ENCODE measurements at regions not wholly inside any gene's neighbourhood (a gene's known extent, or its start where the extent isn't known, plus 50 kb on each side); places are given as distances from the start of the nearest gene placed in this dataset.

- H3K27me3 Mint-ChIP-seq (ENCODE audit: low read depth): no peaks in the 10 kb centered on the region; the same call in 1 of the 2 replicates
- POLR2A ChIA-PET: no interaction called here
- H3K36me3 Mint-ChIP-seq: no peaks in the 10 kb centered on the region
- H3K4me3 Mint-ChIP-seq: no peak overlapping the region
- H3K27ac Mint-ChIP-seq: no peak overlapping the region
- H3K4me1 Mint-ChIP-seq: no peaks in the 10 kb centered on the region
- CTCF ChIA-PET: no interaction called here
- no peak for ATAC-seq
- TF ChIP-seq PRRX2 (CRISPR knock-in tag; IDR thresholded peaks at IDR 0.05) (no peak), ZNF425 (CRISPR knock-in tag; conservative IDR thresholded peaks at IDR 0.05) (no peak), FOXJ3 (CRISPR knock-in tag; IDR thresholded peaks at IDR 0.05; ENCODE audit: borderline replicate concordance) (no peak), ZNF219 (CRISPR knock-in tag; IDR thresholded peaks at IDR 0.05; ENCODE audit: borderline replicate concordance) (no peak), SP1 (CRISPR knock-in tag; conservative IDR thresholded peaks at IDR 0.05) (no peak), KAT7 (CRISPR knock-in tag; IDR thresholded peaks at IDR 0.05; ENCODE audit: borderline replicate concordance) (no peak), NR3C1 (CRISPR knock-in tag; conservative IDR thresholded peaks at IDR 0.05; ENCODE audit: low read depth) (no peak), ZNF396 (CRISPR knock-in tag; IDR thresholded peaks at IDR 0.05; ENCODE audit: borderline replicate concordance) (no peak), ZNF263 (CRISPR knock-in tag; IDR thresholded peaks at IDR 0.05; ENCODE audit: low read depth) (no peak), PRDM15 (CRISPR knock-in tag; IDR thresholded peaks at IDR 0.05) (no peak), ETV6 (CRISPR knock-in tag; IDR thresholded peaks at IDR 0.05) (no peak), CDX4 (CRISPR knock-in tag; IDR thresholded peaks at IDR 0.05; ENCODE audit: borderline replicate concordance) (no peak), NFE2L1 (CRISPR knock-in tag; IDR thresholded peaks at IDR 0.05) (no peak), EMX1 (CRISPR knock-in tag; IDR thresholded peaks at IDR 0.05) (no peak)
- TF ChIP-seq, protein P1, sequence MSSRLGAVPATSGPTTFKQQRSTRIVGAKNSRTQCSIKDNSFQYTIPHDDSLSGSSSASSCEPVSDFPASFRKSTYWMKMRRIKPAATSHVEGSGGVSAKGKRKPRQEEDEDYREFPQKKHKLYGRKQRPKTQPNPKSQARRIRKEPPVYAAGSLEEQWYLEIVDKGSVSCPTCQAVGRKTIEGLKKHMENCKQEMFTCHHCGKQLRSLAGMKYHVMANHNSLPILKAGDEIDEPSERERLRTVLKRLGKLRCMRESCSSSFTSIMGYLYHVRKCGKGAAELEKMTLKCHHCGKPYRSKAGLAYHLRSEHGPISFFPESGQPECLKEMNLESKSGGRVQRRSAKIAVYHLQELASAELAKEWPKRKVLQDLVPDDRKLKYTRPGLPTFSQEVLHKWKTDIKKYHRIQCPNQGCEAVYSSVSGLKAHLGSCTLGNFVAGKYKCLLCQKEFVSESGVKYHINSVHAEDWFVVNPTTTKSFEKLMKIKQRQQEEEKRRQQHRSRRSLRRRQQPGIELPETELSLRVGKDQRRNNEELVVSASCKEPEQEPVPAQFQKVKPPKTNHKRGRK (CRISPR knock-in tag; IDR thresholded peaks at IDR 0.05; ENCODE audit: borderline replicate concordance): no peak
- TF ChIP-seq, protein P2, sequence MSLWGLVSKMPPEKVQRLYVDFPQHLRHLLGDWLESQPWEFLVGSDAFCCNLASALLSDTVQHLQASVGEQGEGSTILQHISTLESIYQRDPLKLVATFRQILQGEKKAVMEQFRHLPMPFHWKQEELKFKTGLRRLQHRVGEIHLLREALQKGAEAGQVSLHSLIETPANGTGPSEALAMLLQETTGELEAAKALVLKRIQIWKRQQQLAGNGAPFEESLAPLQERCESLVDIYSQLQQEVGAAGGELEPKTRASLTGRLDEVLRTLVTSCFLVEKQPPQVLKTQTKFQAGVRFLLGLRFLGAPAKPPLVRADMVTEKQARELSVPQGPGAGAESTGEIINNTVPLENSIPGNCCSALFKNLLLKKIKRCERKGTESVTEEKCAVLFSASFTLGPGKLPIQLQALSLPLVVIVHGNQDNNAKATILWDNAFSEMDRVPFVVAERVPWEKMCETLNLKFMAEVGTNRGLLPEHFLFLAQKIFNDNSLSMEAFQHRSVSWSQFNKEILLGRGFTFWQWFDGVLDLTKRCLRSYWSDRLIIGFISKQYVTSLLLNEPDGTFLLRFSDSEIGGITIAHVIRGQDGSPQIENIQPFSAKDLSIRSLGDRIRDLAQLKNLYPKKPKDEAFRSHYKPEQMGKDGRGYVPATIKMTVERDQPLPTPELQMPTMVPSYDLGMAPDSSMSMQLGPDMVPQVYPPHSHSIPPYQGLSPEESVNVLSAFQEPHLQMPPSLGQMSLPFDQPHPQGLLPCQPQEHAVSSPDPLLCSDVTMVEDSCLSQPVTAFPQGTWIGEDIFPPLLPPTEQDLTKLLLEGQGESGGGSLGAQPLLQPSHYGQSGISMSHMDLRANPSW (CRISPR knock-in tag; conservative IDR thresholded peaks at IDR 0.05; ENCODE audit: low read depth): no peak
- TF ChIP-seq, protein P3, sequence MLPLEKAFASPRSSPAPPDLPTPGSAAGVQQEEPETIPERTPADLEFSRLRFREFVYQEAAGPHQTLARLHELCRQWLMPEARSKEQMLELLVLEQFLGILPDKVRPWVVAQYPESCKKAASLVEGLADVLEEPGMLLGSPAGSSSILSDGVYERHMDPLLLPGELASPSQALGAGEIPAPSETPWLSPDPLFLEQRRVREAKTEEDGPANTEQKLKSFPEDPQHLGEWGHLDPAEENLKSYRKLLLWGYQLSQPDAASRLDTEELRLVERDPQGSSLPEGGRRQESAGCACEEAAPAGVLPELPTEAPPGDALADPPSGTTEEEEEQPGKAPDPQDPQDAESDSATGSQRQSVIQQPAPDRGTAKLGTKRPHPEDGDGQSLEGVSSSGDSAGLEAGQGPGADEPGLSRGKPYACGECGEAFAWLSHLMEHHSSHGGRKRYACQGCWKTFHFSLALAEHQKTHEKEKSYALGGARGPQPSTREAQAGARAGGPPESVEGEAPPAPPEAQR (CRISPR knock-in tag; IDR thresholded peaks at IDR 0.05): no peak
- TF ChIP-seq, protein P4, sequence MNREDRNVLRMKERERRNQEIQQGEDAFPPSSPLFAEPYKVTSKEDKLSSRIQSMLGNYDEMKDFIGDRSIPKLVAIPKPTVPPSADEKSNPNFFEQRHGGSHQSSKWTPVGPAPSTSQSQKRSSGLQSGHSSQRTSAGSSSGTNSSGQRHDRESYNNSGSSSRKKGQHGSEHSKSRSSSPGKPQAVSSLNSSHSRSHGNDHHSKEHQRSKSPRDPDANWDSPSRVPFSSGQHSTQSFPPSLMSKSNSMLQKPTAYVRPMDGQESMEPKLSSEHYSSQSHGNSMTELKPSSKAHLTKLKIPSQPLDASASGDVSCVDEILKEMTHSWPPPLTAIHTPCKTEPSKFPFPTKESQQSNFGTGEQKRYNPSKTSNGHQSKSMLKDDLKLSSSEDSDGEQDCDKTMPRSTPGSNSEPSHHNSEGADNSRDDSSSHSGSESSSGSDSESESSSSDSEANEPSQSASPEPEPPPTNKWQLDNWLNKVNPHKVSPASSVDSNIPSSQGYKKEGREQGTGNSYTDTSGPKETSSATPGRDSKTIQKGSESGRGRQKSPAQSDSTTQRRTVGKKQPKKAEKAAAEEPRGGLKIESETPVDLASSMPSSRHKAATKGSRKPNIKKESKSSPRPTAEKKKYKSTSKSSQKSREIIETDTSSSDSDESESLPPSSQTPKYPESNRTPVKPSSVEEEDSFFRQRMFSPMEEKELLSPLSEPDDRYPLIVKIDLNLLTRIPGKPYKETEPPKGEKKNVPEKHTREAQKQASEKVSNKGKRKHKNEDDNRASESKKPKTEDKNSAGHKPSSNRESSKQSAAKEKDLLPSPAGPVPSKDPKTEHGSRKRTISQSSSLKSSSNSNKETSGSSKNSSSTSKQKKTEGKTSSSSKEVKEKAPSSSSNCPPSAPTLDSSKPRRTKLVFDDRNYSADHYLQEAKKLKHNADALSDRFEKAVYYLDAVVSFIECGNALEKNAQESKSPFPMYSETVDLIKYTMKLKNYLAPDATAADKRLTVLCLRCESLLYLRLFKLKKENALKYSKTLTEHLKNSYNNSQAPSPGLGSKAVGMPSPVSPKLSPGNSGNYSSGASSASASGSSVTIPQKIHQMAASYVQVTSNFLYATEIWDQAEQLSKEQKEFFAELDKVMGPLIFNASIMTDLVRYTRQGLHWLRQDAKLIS (CRISPR knock-in tag; IDR thresholded peaks at IDR 0.05; ENCODE audit: borderline replicate concordance): no peak
- H3K9me3 Mint-ChIP-seq: no peaks in the 10 kb centered on the region
- no peak for DNase-seq (ENCODE audit: low spot score)
Observed at GRCh38 chr20:6468423-6469116, 298.9 kb upstream of the BMP2 start.
